GM23338 (cell line): ENCODE measurements at regions not wholly inside any gene's neighbourhood (a gene's known extent, or its start where the extent isn't known, plus 50 kb on each side); places are given as distances from the start of the nearest gene placed in this dataset.

Experiments
- ATAC-seq: fragments of 200-7000 bp; cut with Tn5 transposase; 3 replicates; pipeline ENCODE4 v1.9.1; 2020
- DNase-seq: peaks from one replicate; pipeline ENCODE4 v3.0.0-alpha.2; 2015; ENCODE audit warnings: low spot score
- H2AFZ ChIP-seq: fragments of 200-600 bp; sonication (generic); 2 replicates; pipeline ENCODE4 v1.8.0; 2016; ENCODE audit warnings: antibody characterized with exemption, mild to moderate bottlenecking, moderate library complexity
- H3F3A ChIP-seq: fragments of 200-600 bp; sonication (generic); replicated peaks from 2 replicates; pipeline ENCODE4 v1.8.0; 2017; ENCODE audit warnings: antibody characterized with exemption, mixed run types, low read depth
- H3K27ac ChIP-seq: fragments of 200-600 bp; sonication (generic); 2 replicates; pipeline ENCODE4 v1.6.1; 2016; ENCODE audit warnings: low read depth
- H3K27me3 ChIP-seq: fragments of 200-600 bp; sonication (generic); 2 replicates; pipeline ENCODE4 v1.8.0; 2016; ENCODE audit warnings: mild to moderate bottlenecking, mixed run types, moderate library complexity; ENCODE audit not compliant: insufficient read depth
- H3K36me3 ChIP-seq: fragments of 200-600 bp; sonication (generic); 2 replicates; pipeline ENCODE4 v1.8.0; 2016; ENCODE audit warnings: mild to moderate bottlenecking; ENCODE audit not compliant: insufficient read depth
- H3K4me1 ChIP-seq: fragments of 200-600 bp; sonication (generic); 2 replicates; pipeline ENCODE4 v1.8.0; 2016; ENCODE audit warnings: mild to moderate bottlenecking, moderate library complexity; ENCODE audit not compliant: insufficient read depth
- H3K4me2 ChIP-seq: fragments of 200-600 bp; sonication (generic); 2 replicates; pipeline ENCODE4 v1.7.1; 2017; ENCODE audit warnings: mixed run types
- H3K4me3 ChIP-seq: fragments of 200-600 bp; sonication (generic); 2 replicates; pipeline ENCODE4 v1.6.1; 2016; ENCODE audit warnings: mixed run types
- H3K79me2 ChIP-seq: fragments of 200-600 bp; sonication (generic); replicated peaks from 2 replicates; pipeline ENCODE4 v1.8.0; 2017; ENCODE audit warnings: mild to moderate bottlenecking; ENCODE audit not compliant: insufficient read depth
- H3K9me2 ChIP-seq: fragments of 200-600 bp; sonication (generic); 2 replicates; pipeline ENCODE4 v1.8.0; 2017; ENCODE audit not compliant: insufficient read depth
- H4K20me1 ChIP-seq: fragments of 200-600 bp; sonication (generic); replicated peaks from 2 replicates; pipeline ENCODE4 v1.8.0; 2017; ENCODE audit warnings: mild to moderate bottlenecking; ENCODE audit not compliant: insufficient read depth
- H3K27ac Mint-ChIP-seq: 2 replicates; pipeline ENCODE4 v1.8.0; 2020; ENCODE audit warnings: inconsistent platforms, mild to moderate bottlenecking, moderate library complexity, mixed read lengths
- H3K27me3 Mint-ChIP-seq: 3 replicates; pipeline ENCODE4 v1.8.0; 2022; ENCODE audit warnings: low read depth, mild to moderate bottlenecking, moderate library complexity, mixed read lengths, inconsistent platforms; ENCODE audit not compliant: insufficient read depth, poor library complexity
- H3K36me3 Mint-ChIP-seq: 3 replicates; pipeline ENCODE4 v1.8.0; 2021; ENCODE audit warnings: low read depth, mild to moderate bottlenecking, inconsistent platforms, moderate library complexity, mixed read lengths
- H3K4me1 Mint-ChIP-seq: 3 replicates; pipeline ENCODE4 v1.8.0; 2020; ENCODE audit warnings: mild to moderate bottlenecking, inconsistent platforms, mixed read lengths
- H3K4me3 Mint-ChIP-seq: 3 replicates; pipeline ENCODE4 v1.8.0; 2021; ENCODE audit warnings: moderate library complexity, mild to moderate bottlenecking, inconsistent platforms, mixed read lengths
- H3K9me3 Mint-ChIP-seq: 3 replicates; pipeline ENCODE4 v1.8.0; 2020; ENCODE audit warnings: moderate library complexity, mild to moderate bottlenecking, inconsistent platforms, mixed read lengths
- CREB1 ChIP-seq: fragments of 250-450 bp; sonication (Bioruptor Pico); IDR thresholded peaks from 2 replicates; pipeline ENCODE4 v1.5.0; 2020; ENCODE audit warnings: low read depth, mild to moderate bottlenecking, moderate library complexity
- CTCF ChIP-seq, 2 experiments: fragments of 200-600 bp in 1 of 2; sonication (generic) in 1 of 2; conservative IDR thresholded peaks; 2 replicates each; pipeline versions ENCODE4 v1.5.1 to v1.6.1; 2016 to 2017; ENCODE audit warnings: antibody characterized with exemption in 2 of 2, low read depth in 2 of 2, mild to moderate bottlenecking in 2 of 2, moderate library complexity in 1 of 2
- ETS1 ChIP-seq: IDR thresholded peaks from 2 replicates; pipeline ENCODE4 v1.6.1; 2016; ENCODE audit warnings: antibody characterized with exemption
- EZH2 ChIP-seq: fragments of 200-600 bp; sonication (generic); IDR thresholded peaks from one replicate; pipeline ENCODE4 v1.8.0; 2017; ENCODE audit warnings: antibody characterized with exemption, mild to moderate bottlenecking, low read depth; ENCODE audit not compliant: unreplicated experiment
- EZH2phosphoT487 ChIP-seq: fragments of 200-600 bp; sonication (generic); IDR thresholded peaks from one replicate; pipeline ENCODE4 v1.8.1; 2018; ENCODE audit warnings: antibody characterized with exemption; ENCODE audit not compliant: unreplicated experiment
- JUNB ChIP-seq: IDR thresholded peaks from one replicate; pipeline ENCODE4 v1.6.1; 2016; ENCODE audit warnings: antibody characterized with exemption; ENCODE audit not compliant: unreplicated experiment
- NANOG ChIP-seq: IDR thresholded peaks from 2 replicates; pipeline ENCODE4 v1.6.1; 2016; ENCODE audit warnings: antibody characterized with exemption, borderline replicate concordance
- POLR2AphosphoS5 ChIP-seq: IDR thresholded peaks from 2 replicates; pipeline ENCODE4 v1.6.1; 2016; ENCODE audit warnings: antibody characterized with exemption, low read depth
- REST ChIP-seq: IDR thresholded peaks from one replicate; pipeline ENCODE4 v1.6.1; 2018; ENCODE audit warnings: antibody characterized with exemption; ENCODE audit not compliant: unreplicated experiment
- STAT1 ChIP-seq: IDR thresholded peaks from one replicate; pipeline ENCODE4 v1.6.1; 2016; ENCODE audit warnings: antibody characterized with exemption; ENCODE audit not compliant: unreplicated experiment
- ZNF114 ChIP-seq: fragments of 250-450 bp; sonication (Bioruptor Pico); IDR thresholded peaks from 2 replicates; pipeline ENCODE4 v1.5.0; 2020; ENCODE audit warnings: mild to moderate bottlenecking, moderate library complexity
- ZNF331 ChIP-seq: fragments of 250-450 bp; sonication (Bioruptor Pico); IDR thresholded peaks from 2 replicates; pipeline ENCODE4 v1.5.0; 2020; ENCODE audit warnings: low read depth, mild to moderate bottlenecking, moderate library complexity
- ZNF462 ChIP-seq: fragments of 250-450 bp; sonication (Bioruptor Pico); IDR thresholded peaks from 2 replicates; pipeline ENCODE4 v1.5.0; 2020; ENCODE audit warnings: mild to moderate bottlenecking, moderate library complexity

- Histone ChIP-seq H3F3A (no peaks in the 10 kb centered on the region), H3K27me3 (no peaks in the 10 kb centered on the region), H3K4me2 (no peak overlapping the region), H3K9me2 (no peaks in the 10 kb centered on the region), H4K20me1 (no peaks in the 10 kb centered on the region), H3K79me2 (no peaks in the 10 kb centered on the region), H3K27ac (no peak overlapping the region), H3K4me3 (no peak overlapping the region), H2AFZ (no peak overlapping the region; the same call in 1 of the 2 replicates), H3K36me3 (no peaks in the 10 kb centered on the region), H3K4me1 (no peaks in the 10 kb centered on the region)
- Mint-ChIP-seq H3K27ac (no peak overlapping the region), H3K36me3 (no peaks in the 10 kb centered on the region), H3K4me3 (no peak overlapping the region), H3K4me1 (peaks cover 4% of the 10 kb centered on the region; the same call in 2 of the 3 replicates), H3K27me3 (no peaks in the 10 kb centered on the region), H3K9me3 (no peaks in the 10 kb centered on the region; the same call in 2 of the 3 replicates)
- ATAC-seq (no peak), DNase-seq (no peak)
- no peak for TF ChIP-seq REST
- no peak for TF ChIP-seq NANOG
- no peak for TF ChIP-seq ZNF331 (CRISPR knock-in tag)
- no peak for TF ChIP-seq ZNF114
- no peak for TF ChIP-seq EZH2
- TF ChIP-seq JUNB, result no peak
- TF ChIP-seq ETS1, result no peak
- no peak for TF ChIP-seq CTCF (conservative IDR thresholded peaks at IDR 0.05; ENCODE audit: low read depth in 2 of 2)
- TF ChIP-seq POLR2AphosphoS5, result no peak
- TF ChIP-seq ZNF462 (CRISPR knock-in tag), result no peak
- TF ChIP-seq EZH2phosphoT487, result no peak
- no peak for TF ChIP-seq STAT1
- no peak for TF ChIP-seq CREB1 (CRISPR knock-in tag)
Observed at GRCh38 chr18:4589056-4589800, 134.1 kb upstream of the DLGAP1 start.
